K562 (cell line): ENCODE measurements at regions not wholly inside any gene's neighbourhood (a gene's known extent, or its start where the extent isn't known, plus 50 kb on each side); places are given as distances from the start of the nearest gene placed in this dataset.

Source experiments
- ATAC-seq: fragments of 200-7000 bp; cut with Tn5 transposase; 3 replicates; pipeline ENCODE4 v1.9.1; 2020; ENCODE audit warnings: moderate library complexity
- BruUV-seq: library from RNA; stranded (reverse); fragments of 400-500 nt; replicated peaks from 2 replicates; lab custom pipeline; 2021; lab: Mats Ljungman, UMichigan
- CTCF ChIA-PET: fragments of 300-600 bp; formaldehyde crosslinking; extraction: SDS; loops from one replicate; lab custom pipeline; 2021; ENCODE audit warnings: low intra/inter-chr PET ratio; lab: Yijun Ruan, JAX
- POLR2A ChIA-PET: fragments of 300-600, 350-650 bp; sonication (Branson Sonifier 250); formaldehyde crosslinking; extraction: SDS; loops from one replicate; lab custom pipeline; 2021; ENCODE audit warnings: antibody characterized with exemption, inconsistent platforms; lab: Yijun Ruan, JAX
- DNase-seq, 4 experiments: peaks; one replicate each; pipeline versions ENCODE4 v3.0.0 to v3.0.0-alpha.2; 2011 to 2018; ENCODE audit warnings: low spot score in 3 of 4, mixed read lengths in 3 of 4; ENCODE audit errors: extremely low read depth in 1 of 4
- FAIRE-seq: peaks from 2 replicates; lab custom pipeline; 2011; peaks lifted over from hg19 to GRCh38; lab: Jason Lieb, UNC
- H2AFZ ChIP-seq: 2 replicates; pipeline ENCODE4 v1.6.0; 2011; ENCODE audit warnings: low read depth, low read length, control low read depth, inconsistent platforms
- H3K27ac ChIP-seq: fragments of 200-600 bp; 3 replicates; pipeline ENCODE4 v1.8.0; 2011; ENCODE audit warnings: low read depth, mild to moderate bottlenecking, control low read depth, inconsistent platforms, low read length, moderate library complexity, mixed read lengths; ENCODE audit errors: extremely low read depth
- H3K27me3 ChIP-seq, 2 experiments: fragments of 300-600 bp in 1 of 2; 2 replicates in 1 of 2; 3 replicates in 1 of 2; pipeline versions ENCODE4 v1.6.0 to v1.8.0; 2011; ENCODE audit warnings: inconsistent platforms in 2 of 2, low read length in 2 of 2, mild to moderate bottlenecking in 1 of 2, mixed read lengths in 1 of 2, moderate library complexity in 1 of 2; ENCODE audit not compliant: control insufficient read depth in 2 of 2, insufficient read depth in 2 of 2
- H3K36me3 ChIP-seq: fragments of 300-600 bp; 3 replicates; pipeline ENCODE4 v1.8.0; 2011; ENCODE audit warnings: mild to moderate bottlenecking, low read length, inconsistent platforms; ENCODE audit not compliant: control insufficient read depth, insufficient read depth
- H3K4me1 ChIP-seq, 2 experiments: fragments of 200-600 bp in 1 of 2; replicated peaks in 1 of 2; 2 replicates in 1 of 2; 3 replicates in 1 of 2; pipeline versions ENCODE4 v1.5.1 to v1.8.0; 2011; ENCODE audit warnings: inconsistent platforms in 2 of 2, low read length in 2 of 2, mild to moderate bottlenecking in 1 of 2, mixed read lengths in 1 of 2, moderate library complexity in 1 of 2; ENCODE audit not compliant: control insufficient read depth in 2 of 2, insufficient read depth in 2 of 2
- H3K4me2 ChIP-seq: 2 replicates; pipeline ENCODE4 v1.6.1; 2011; ENCODE audit warnings: low read length, control low read depth, inconsistent platforms, mixed read lengths; ENCODE audit not compliant: insufficient read depth
- H3K4me3 ChIP-seq: fragments of 200-600 bp; sonication (generic), shearing (Covaris generic); 2 replicates; pipeline ENCODE4 v1.5.1; 2016; ENCODE audit warnings: control low read depth, inconsistent platforms
- H3K79me2 ChIP-seq: fragments of 200-600 bp; 3 replicates; pipeline ENCODE4 v1.8.0; 2011; ENCODE audit warnings: low read length, inconsistent platforms; ENCODE audit not compliant: control insufficient read depth, insufficient read depth
- H3K9ac ChIP-seq, 2 experiments: 2 replicates each; pipeline versions ENCODE4 v1.6.0 to v1.6.1; 2011; ENCODE audit warnings: low read depth in 2 of 2, low read length in 2 of 2, control low read depth in 1 of 2, inconsistent platforms in 1 of 2, mild to moderate bottlenecking in 1 of 2, mixed read lengths in 1 of 2; ENCODE audit not compliant: insufficient read depth in 1 of 2
- H3K9me1 ChIP-seq: one replicate; pipeline ENCODE4 v1.6.0; 2011; ENCODE audit warnings: inconsistent platforms, mild to moderate bottlenecking, low read length, moderate library complexity; ENCODE audit not compliant: control insufficient read depth, insufficient read depth
- H3K9me3 ChIP-seq: replicated peaks from 2 replicates; pipeline ENCODE4 v1.5.1; 2011; ENCODE audit warnings: low read depth, low read length, inconsistent platforms; ENCODE audit not compliant: control insufficient read depth, insufficient read depth
- H4K20me1 ChIP-seq: replicated peaks from 2 replicates; pipeline ENCODE4 v1.6.1; 2011; ENCODE audit warnings: low read length, inconsistent platforms, mixed read lengths; ENCODE audit not compliant: control insufficient read depth, insufficient read depth
- EHMT2 ChIP-seq: fragments of 450-650 bp; IDR thresholded peaks from 2 replicates; pipeline ENCODE4 v1.6.1; 2018; ENCODE audit warnings: antibody characterized with exemption
- ERF ChIP-seq: fragments of 450-650 bp; formaldehyde crosslinking; IDR thresholded peaks from 2 replicates; pipeline ENCODE4 v1.4.0; 2020; ENCODE audit warnings: mild to moderate bottlenecking, mixed read lengths
- NFATC3 ChIP-seq: fragments of 450-650 bp; IDR thresholded peaks from 2 replicates; pipeline ENCODE4 v1.6.1; 2017; ENCODE audit warnings: mild to moderate bottlenecking
- ZKSCAN8 ChIP-seq: fragments of 200-800 bp; sonication (Bioruptor generic); IDR thresholded peaks from 2 replicates; pipeline ENCODE4 v1.6.1; 2016; ENCODE audit warnings: missing genetic modification characterization, missing compliant biosample characterization
- ZNF212 ChIP-seq: fragments of 450-650 bp; formaldehyde crosslinking; IDR thresholded peaks from 2 replicates; pipeline ENCODE4 v1.4.0; 2020; ENCODE audit warnings: mild to moderate bottlenecking
- ZNF589 ChIP-seq: fragments of 200-800 bp; sonication (Bioruptor generic); IDR thresholded peaks from 2 replicates; pipeline ENCODE4 v1.6.1; 2016; ENCODE audit warnings: low read depth, missing genetic modification characterization, missing compliant biosample characterization
- WGBS: fragments of 100-300 bp; shearing (Covaris generic); methylation state at CpG from one replicate; pipeline ENCODE4 v1.1.6; 2016; ENCODE audit warnings: low coverage, mixed read lengths; ENCODE audit not compliant: insufficient coverage; ENCODE audit errors: missing lambda C conversion rate; 5-methylcytosine and 5-hydroxymethylcytosine counted together
- in situ Hi-C: fragments of 300-500 bp; cut with MboI; formaldehyde crosslinking; loops from 4 replicates; pipeline ENCODE4 v1.15.0; 2018; ENCODE audit warnings: inconsistent platforms, mixed read lengths
- intact Hi-C: fragments of 100-400 bp; cut with micrococcal nuclease; formaldehyde crosslinking; loops from 2 replicates; pipeline ENCODE4 v1.14.2; 2022
- TF ChIP-seq, protein P1 (sequence below): sonication (generic); formaldehyde crosslinking; IDR thresholded peaks from 2 replicates; pipeline ENCODE4 v1.8.1; 2023; ENCODE audit warnings: mild to moderate bottlenecking, missing genetic modification reagents, moderate library complexity

DNA sequence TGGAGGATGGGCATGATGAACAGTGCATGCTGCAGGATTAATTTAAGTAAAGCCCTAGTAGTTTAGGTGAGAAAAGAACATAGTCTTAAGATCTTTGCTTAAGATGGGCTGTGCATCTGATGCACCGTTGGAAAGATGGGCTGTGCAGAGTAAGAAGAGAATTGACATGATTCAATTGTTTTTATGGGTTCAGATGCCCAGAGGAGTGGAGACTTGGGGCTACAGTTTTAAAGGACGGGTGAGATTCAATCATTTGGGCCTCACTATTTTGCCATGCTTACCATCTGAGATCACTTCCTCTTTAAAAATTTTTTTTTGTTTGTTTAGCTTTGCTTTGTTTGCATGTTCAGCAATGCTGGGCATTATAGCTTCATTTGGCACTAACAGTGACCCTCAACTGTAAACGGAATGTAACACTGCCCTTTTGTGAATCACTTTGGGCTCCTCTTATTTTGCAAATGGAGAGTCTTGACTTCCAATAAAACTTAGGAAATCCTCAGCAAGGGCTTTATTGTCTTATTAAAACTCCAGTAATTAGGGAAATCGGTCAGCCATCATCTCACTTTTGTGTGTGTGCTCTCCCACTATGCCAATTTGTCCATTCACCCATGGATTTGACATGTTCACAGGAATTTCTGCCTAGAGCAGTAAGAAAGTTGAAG lies 216.1 kb upstream of the TLL1 start (continued):
- TF ChIP-seq EHMT2 = no peak
- TF ChIP-seq NFATC3 = no peak
- TF ChIP-seq ERF (CRISPR knock-in tag) = no peak
- TF ChIP-seq ZNF212 (CRISPR knock-in tag) = no peak
- TF ChIP-seq, protein P1, sequence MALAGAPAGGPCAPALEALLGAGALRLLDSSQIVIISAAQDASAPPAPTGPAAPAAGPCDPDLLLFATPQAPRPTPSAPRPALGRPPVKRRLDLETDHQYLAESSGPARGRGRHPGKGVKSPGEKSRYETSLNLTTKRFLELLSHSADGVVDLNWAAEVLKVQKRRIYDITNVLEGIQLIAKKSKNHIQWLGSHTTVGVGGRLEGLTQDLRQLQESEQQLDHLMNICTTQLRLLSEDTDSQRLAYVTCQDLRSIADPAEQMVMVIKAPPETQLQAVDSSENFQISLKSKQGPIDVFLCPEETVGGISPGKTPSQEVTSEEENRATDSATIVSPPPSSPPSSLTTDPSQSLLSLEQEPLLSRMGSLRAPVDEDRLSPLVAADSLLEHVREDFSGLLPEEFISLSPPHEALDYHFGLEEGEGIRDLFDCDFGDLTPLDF (CRISPR knock-in tag) = no peak
- no peak for TF ChIP-seq ZNF589 (CRISPR knock-in tag)

DNA sequence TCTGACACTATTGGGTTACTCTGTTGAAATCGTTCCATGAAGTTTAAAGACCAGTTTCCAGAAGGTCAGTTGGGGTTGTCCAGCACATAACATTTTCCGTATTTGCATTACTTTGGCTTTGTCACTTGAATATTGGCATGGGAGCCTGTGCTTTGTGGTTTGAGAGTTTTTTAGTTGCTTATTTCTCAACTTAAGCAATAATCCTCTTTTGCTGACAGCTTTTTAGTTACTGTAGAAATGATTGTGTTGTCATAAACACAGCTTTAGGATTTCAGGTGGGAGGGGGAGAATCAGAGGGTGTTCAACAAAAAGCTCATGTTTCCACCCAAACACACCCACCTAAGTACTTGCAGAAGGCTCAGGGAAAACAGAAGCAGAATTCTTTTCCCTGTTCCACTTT lies 210.7 kb upstream of the TLL1 start:
- no peaks in the 10 kb centered on the region for H3K27me3 ChIP-seq
- no peaks in the 10 kb centered on the region for H4K20me1 ChIP-seq
- no peaks in the 10 kb centered on the region for H3K36me3 ChIP-seq
- in situ Hi-C loops (no loop called here), intact Hi-C loops (no loop called here)
- H3K27ac ChIP-seq = no peak overlapping the region
- H3K9me1 ChIP-seq = no peaks in the 10 kb centered on the region
- no peak for TF ChIP-seq ZKSCAN8 (CRISPR knock-in tag)
- BruUV-seq = no TSS peak
- H3K4me2 ChIP-seq = no peak overlapping the region
- H2AFZ ChIP-seq = no peak overlapping the region
- H3K79me2 ChIP-seq = no peaks in the 10 kb centered on the region
- no peaks in the 10 kb centered on the region for H3K4me1 ChIP-seq
- ChIA-PET CTCF (no interaction called here), POLR2A (no interaction called here)
- no peak for FAIRE-seq
- ATAC-seq = no peak
- no peaks in the 10 kb centered on the region for H3K9me3 ChIP-seq
- 0% methylated on average over 2 of the region's 2 CpGs for WGBS
- no peak overlapping the region for H3K4me3 ChIP-seq
- no peak for DNase-seq
- no peak overlapping the region for H3K9ac ChIP-seq
